PC-3 (cell line): ENCODE measurements at regions not wholly inside any gene's neighbourhood (a gene's known extent, or its start where the extent isn't known, plus 50 kb on each side); places are given as distances from the start of the nearest gene placed in this dataset.

Source experiments
- ATAC-seq: fragments of 200-7000 bp; cut with Tn5 transposase; 2 replicates; pipeline ENCODE4 v1.9.1; 2020; ENCODE audit warnings: mild to moderate bottlenecking, moderate library complexity
- BruUV-seq: library from RNA; stranded (reverse); fragments of 400-500 nt; replicated peaks from 2 replicates; lab custom pipeline; 2021; lab: Mats Ljungman, UMichigan
- CTCF ChIA-PET: fragments of 300-600 bp; sonication (Branson Sonifier 250); formaldehyde crosslinking; loops from one replicate; lab custom pipeline; 2022; ENCODE audit warnings: antibody characterized with exemption; lab: Charles Lee
- POLR2A ChIA-PET: fragments of 300-600 bp; sonication (Branson Sonifier 250); formaldehyde crosslinking; loops from one replicate; lab custom pipeline; 2022; ENCODE audit warnings: antibody characterized with exemption; ENCODE audit not compliant: unreplicated experiment; lab: Charles Lee
- DNase-seq: peaks from one replicate; pipeline ENCODE4 v3.0.0-alpha.2; 2015
- H2AFZ ChIP-seq: fragments of 300-600 bp; sonication (generic); 2 replicates; pipeline ENCODE4 v1.6.0; 2016; ENCODE audit warnings: antibody characterized with exemption, low read length
- H3F3A ChIP-seq: fragments of 300-600 bp; sonication (generic); one replicate; pipeline ENCODE4 v1.6.0; 2017; ENCODE audit warnings: antibody characterized with exemption, low read length, control low read depth, mild to moderate bottlenecking; ENCODE audit not compliant: unreplicated experiment
- H3K27ac ChIP-seq: fragments of 300-600 bp; sonication (generic); 2 replicates; pipeline ENCODE4 v1.5.1; 2016; ENCODE audit warnings: mild to moderate bottlenecking, low read length
- H3K27me3 ChIP-seq: fragments of 300-600 bp; sonication (generic); 2 replicates; pipeline ENCODE4 v1.6.1; 2016; ENCODE audit warnings: low read length, mixed read lengths
- H3K36me3 ChIP-seq: fragments of 300-600 bp; sonication (generic); 2 replicates; pipeline ENCODE4 v1.6.1; 2016; ENCODE audit warnings: low read depth, mixed run types, low read length, mixed read lengths
- H3K4me1 ChIP-seq: fragments of 300-600 bp; sonication (generic); 2 replicates; pipeline ENCODE4 v1.5.1; 2016; ENCODE audit warnings: low read length; ENCODE audit not compliant: insufficient read depth
- H3K4me2 ChIP-seq: fragments of 300-600 bp; sonication (generic); 2 replicates; pipeline ENCODE4 v1.6.0; 2016; ENCODE audit warnings: low read length
- H3K4me3 ChIP-seq: fragments of 300-600 bp; sonication (generic); 2 replicates; pipeline ENCODE4 v1.5.1; 2016; ENCODE audit warnings: mild to moderate bottlenecking, low read length, mixed read lengths
- H3K79me2 ChIP-seq: fragments of 300-600 bp; sonication (generic); 2 replicates; pipeline ENCODE4 v1.6.1; 2017; ENCODE audit warnings: low read length, mixed read lengths
- H3K9ac ChIP-seq: fragments of 300-600 bp; sonication (generic); 2 replicates; pipeline ENCODE4 v1.6.0; 2016; ENCODE audit warnings: mild to moderate bottlenecking, low read length
- H3K9me2 ChIP-seq: fragments of 300-600 bp; sonication (generic); replicated peaks from 2 replicates; pipeline ENCODE4 v1.6.1; 2016; ENCODE audit warnings: mixed run types, low read length, mixed read lengths
- H3K9me3 ChIP-seq: fragments of 300-600 bp; sonication (generic); 2 replicates; pipeline ENCODE4 v1.6.1; 2016; ENCODE audit warnings: low read length, mixed read lengths
- H4K20me1 ChIP-seq: fragments of 300-600 bp; sonication (generic); 2 replicates; pipeline ENCODE4 v1.6.1; 2016; ENCODE audit warnings: low read length, mixed read lengths
- EZH2 ChIP-seq: fragments of 300-600 bp; sonication (generic); IDR thresholded peaks from one replicate; pipeline ENCODE4 v1.6.1; 2017; ENCODE audit warnings: antibody characterized with exemption, mild to moderate bottlenecking, low read length; ENCODE audit not compliant: unreplicated experiment
- EZH2phosphoT487 ChIP-seq: fragments of 300-600 bp; sonication (generic); IDR thresholded peaks from 2 replicates; pipeline ENCODE4 v1.6.1; 2018; ENCODE audit warnings: mild to moderate bottlenecking, antibody characterized with exemption, low read length, borderline replicate concordance
- intact Hi-C: fragments of 100-400 bp; cut with micrococcal nuclease; formaldehyde crosslinking; loops from 2 replicates; pipeline ENCODE4 v1.9.0; 2023
- TF ChIP-seq, protein P1 (sequence below): fragments of 300-600 bp; sonication (generic); conservative IDR thresholded peaks from 2 replicates; pipeline ENCODE4 v1.5.1; 2017; ENCODE audit warnings: antibody characterized with exemption, low read depth, mild to moderate bottlenecking, low read length

DNA sequence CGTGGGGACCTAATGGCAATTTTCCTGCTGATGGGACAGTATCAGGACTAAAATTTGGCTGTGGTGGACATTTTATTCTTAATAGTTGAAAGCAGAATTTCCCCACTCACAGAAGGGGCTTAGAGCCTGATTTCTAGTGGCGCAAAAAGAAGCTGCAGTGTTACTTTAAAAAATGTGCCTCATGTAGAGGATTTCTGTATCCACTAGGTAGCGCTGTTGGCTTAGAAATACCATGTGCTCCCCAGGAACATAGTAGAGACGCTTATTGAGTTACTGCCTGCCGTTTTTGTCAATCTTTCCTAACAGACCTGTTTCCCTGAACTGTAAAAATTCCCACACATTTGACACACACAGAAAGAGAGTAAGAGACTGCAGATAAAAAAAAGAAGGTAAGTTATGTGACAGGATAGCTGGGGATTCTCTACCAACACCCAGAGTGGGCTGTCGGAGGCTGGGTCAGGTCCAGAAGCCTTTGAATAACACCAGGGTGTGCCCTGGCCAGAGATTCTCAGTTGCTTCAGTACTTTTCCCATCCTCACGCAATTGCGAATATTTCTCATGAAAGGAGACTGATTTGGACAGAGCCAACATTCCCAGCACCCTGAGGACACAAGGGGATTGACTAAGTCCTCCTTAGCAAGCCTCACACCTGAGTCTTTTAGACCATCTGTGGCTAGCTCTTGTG is 88.4 kb downstream of the ZXDA start:
- TF ChIP-seq EZH2phosphoT487 = no peak
- TF ChIP-seq, protein P1, sequence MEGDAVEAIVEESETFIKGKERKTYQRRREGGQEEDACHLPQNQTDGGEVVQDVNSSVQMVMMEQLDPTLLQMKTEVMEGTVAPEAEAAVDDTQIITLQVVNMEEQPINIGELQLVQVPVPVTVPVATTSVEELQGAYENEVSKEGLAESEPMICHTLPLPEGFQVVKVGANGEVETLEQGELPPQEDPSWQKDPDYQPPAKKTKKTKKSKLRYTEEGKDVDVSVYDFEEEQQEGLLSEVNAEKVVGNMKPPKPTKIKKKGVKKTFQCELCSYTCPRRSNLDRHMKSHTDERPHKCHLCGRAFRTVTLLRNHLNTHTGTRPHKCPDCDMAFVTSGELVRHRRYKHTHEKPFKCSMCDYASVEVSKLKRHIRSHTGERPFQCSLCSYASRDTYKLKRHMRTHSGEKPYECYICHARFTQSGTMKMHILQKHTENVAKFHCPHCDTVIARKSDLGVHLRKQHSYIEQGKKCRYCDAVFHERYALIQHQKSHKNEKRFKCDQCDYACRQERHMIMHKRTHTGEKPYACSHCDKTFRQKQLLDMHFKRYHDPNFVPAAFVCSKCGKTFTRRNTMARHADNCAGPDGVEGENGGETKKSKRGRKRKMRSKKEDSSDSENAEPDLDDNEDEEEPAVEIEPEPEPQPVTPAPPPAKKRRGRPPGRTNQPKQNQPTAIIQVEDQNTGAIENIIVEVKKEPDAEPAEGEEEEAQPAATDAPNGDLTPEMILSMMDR = peak; percentile 74
- no peak for TF ChIP-seq EZH2
- intact Hi-C loops = loop anchor here (1.0 to 5.0 kb wide), 3 partner anchors 97 to 240 kb away; no protein-coding TSS in a partner anchor
- Histone ChIP-seq H3K36me3 (no peaks in the 10 kb centered on the region), H3K9me2 (no peaks in the 10 kb centered on the region), H3F3A (no peaks in the 10 kb centered on the region), H4K20me1 (no peaks in the 10 kb centered on the region), H3K27ac (no peak overlapping the region), H3K9ac (no peak overlapping the region), H3K27me3 (no peaks in the 10 kb centered on the region), H3K4me3 (peak overlapping the region; percentile 37), H3K79me2 (no peaks in the 10 kb centered on the region), H3K4me2 (peak overlapping the region; percentile 71), H3K9me3 (no peaks in the 10 kb centered on the region), H2AFZ (peak overlapping the region; percentile 81), H3K4me1 (no peaks in the 10 kb centered on the region)
- BruUV-seq = no TSS peak
- ChIA-PET CTCF (interaction anchor here (0.6 kb wide), 3 partner anchors 97 to 207 kb away, joined by 3 to 5 read pairs (median 3); no protein-coding TSS in a partner anchor), POLR2A (no interaction called here)
- peak; percentile 77 for ATAC-seq
- peak; percentile 75 for DNase-seq

DNA sequence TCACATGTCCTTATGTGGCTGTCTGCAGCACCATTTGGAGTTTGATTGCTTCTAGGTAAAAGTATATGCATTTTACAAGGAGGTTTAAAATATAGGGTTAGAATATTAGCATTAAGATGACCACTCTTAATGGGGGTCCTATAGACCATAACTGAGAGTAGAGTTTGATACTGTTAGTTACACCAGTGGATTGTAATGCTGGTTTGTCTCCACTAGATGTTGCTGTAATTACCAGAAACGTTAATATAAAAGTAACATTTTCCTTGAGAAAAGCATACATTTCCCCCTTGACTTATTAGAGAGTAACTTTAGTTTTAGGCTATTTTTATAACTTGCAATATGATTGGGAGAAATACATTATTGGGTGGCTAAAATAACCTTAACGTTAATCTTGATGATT is 93.0 kb downstream of the ZXDA start:
- Histone ChIP-seq H3K4me2 (no peak overlapping the region), H3F3A (no peaks in the 10 kb centered on the region), H3K79me2 (no peaks in the 10 kb centered on the region), H3K36me3 (no peaks in the 10 kb centered on the region), H4K20me1 (no peaks in the 10 kb centered on the region), H3K27ac (no peak overlapping the region), H3K27me3 (no peaks in the 10 kb centered on the region), H3K4me1 (no peaks in the 10 kb centered on the region), H2AFZ (no peak overlapping the region), H3K9me3 (no peaks in the 10 kb centered on the region), H3K9ac (no peak overlapping the region), H3K9me2 (no peaks in the 10 kb centered on the region), H3K4me3 (no peak overlapping the region)
- ATAC-seq (no peak), DNase-seq (peak; percentile 16)
- no TSS peak for BruUV-seq
- ChIA-PET POLR2A (no interaction called here), CTCF (no interaction called here)
- TF ChIP-seq EZH2phosphoT487 (no peak), EZH2 (no peak)
- TF ChIP-seq, protein P1 = peak; percentile 58
- intact Hi-C loops = loop anchor here (5.0 kb wide), 1 partner anchor 290 kb away; no protein-coding TSS in a partner anchor

DNA sequence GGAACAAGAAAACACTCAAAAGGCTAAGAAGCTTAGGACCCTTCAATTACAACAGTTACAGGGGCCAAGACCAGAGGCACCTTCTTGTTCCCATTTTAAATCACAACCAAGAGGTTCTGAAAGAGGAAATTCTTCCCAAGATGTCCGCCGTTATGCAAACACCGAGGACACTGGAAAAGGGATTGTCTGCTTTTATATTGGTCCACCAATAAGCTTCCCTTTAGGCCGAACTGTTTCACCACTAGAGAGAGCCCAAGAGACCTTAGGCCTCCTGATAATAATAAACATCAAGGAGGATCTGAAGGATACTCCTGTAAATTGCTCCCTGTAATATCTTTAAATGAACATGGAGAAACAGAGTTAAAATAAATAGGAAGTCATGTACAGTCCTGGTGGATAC is 92.6 kb upstream of the NLRP2B start:
- ChIA-PET POLR2A (no interaction called here), CTCF (no interaction called here)
- no peak overlapping the region for H3K4me3 ChIP-seq
- no peaks in the 10 kb centered on the region for H4K20me1 ChIP-seq
- no peaks in the 10 kb centered on the region for H3K79me2 ChIP-seq
- DNase-seq = peak; percentile 4
- no peaks in the 10 kb centered on the region for H3F3A ChIP-seq
- H3K27me3 ChIP-seq = no peaks in the 10 kb centered on the region
- no peak overlapping the region for H2AFZ ChIP-seq
- TF ChIP-seq EZH2phosphoT487 = no peak
- TF ChIP-seq, protein P1 = peak; percentile 30; the same call in 1 of the 2 replicates
- H3K4me2 ChIP-seq = no peak overlapping the region
- no peaks in the 10 kb centered on the region for H3K36me3 ChIP-seq
- no peak overlapping the region for H3K9ac ChIP-seq
- intact Hi-C loops = loop anchor here (5.0 kb wide), 2 partner anchors 35 to 175 kb away; no protein-coding TSS in a partner anchor
- H3K9me3 ChIP-seq = no peaks in the 10 kb centered on the region
- H3K27ac ChIP-seq = no peak overlapping the region
- no TSS peak for BruUV-seq
- no peak for ATAC-seq
- H3K9me2 ChIP-seq = no peaks in the 10 kb centered on the region
- peaks cover 8% of the 10 kb centered on the region for H3K4me1 ChIP-seq
